ENCODE measurements at regions not wholly inside any gene's neighbourhood (a gene's known extent, or its start where the extent isn't known, plus 50 kb on each side); places are given as distances from the start of the nearest gene placed in this dataset.

DNA sequence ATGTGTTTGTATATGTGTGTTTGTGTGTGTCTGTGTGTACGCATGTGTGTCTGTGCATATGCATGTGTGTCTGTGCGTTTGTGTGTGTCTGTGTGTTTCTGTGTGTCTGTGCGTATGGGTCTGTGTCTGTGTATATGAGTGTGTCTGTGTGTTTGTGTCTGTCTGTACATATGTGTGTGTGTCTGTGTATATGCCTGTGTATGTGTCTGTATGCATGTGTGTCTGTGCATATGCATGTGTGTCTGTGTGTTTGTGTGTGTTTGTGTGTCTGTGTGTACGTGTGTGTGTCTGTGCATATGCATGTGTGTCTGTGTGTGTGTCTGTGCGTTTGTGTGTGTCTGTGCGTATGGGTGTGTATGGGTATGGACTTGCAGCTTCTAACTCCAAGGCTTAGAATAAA, 174.0 kb upstream of the NOX3 start:
- TF ChIP-seq EZH2 (IDR thresholded peaks at IDR 0.05; ENCODE audit: insufficient read depth, poor library complexity, severe bottlenecking) = no peak
- TF ChIP-seq EZH2phosphoT487 (IDR thresholded peaks at IDR 0.05; ENCODE audit: insufficient read depth, low read depth) = no peak

Data from GM23248 (cell line).